ENCODE measurements at regions not wholly inside any gene's neighbourhood (a gene's known extent, or its start where the extent isn't known, plus 50 kb on each side); places are given as distances from the start of the nearest gene placed in this dataset.
"Not testable (repeated sequence)": the region's sequence is repeated elsewhere in the genome, so short reads cannot be mapped to it uniquely, and the experiment has no call there.

DNA sequence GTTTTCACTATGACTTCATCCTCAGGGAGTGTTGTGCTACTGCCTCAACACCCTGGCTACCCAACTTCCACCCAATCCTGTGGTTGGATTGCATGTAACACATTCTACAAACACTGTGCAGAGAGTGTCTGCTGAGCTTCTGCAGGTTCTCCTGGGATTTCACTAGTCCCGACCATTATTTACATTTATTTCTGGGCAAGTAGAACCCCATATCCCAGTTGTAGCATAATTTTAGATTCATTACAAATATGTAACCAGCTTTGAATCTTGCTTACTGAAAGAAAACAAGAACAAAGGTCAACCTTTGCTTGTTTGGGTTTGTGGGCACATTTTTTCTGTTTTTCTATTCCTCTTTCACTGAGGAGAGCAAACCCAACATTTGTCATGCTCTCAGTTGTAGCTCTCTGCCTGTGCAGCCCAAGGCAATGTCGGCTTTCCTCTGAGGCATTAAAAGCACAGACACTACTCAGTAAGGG lies 2036.1 kb upstream of the LRRTM1 start:
- DNase-seq: no peak
- intact Hi-C loops (cut with DNase I): no loop called here
- H3K27ac ChIP-seq: no peak overlapping the region
- no peak overlapping the region for H3K4me3 ChIP-seq
- H3K36me3 ChIP-seq: no peaks in the 10 kb centered on the region
- no peak for ATAC-seq
- no peaks in the 10 kb centered on the region for H3K27me3 ChIP-seq (ENCODE audit: low read depth)
- TF ChIP-seq, protein P1, sequence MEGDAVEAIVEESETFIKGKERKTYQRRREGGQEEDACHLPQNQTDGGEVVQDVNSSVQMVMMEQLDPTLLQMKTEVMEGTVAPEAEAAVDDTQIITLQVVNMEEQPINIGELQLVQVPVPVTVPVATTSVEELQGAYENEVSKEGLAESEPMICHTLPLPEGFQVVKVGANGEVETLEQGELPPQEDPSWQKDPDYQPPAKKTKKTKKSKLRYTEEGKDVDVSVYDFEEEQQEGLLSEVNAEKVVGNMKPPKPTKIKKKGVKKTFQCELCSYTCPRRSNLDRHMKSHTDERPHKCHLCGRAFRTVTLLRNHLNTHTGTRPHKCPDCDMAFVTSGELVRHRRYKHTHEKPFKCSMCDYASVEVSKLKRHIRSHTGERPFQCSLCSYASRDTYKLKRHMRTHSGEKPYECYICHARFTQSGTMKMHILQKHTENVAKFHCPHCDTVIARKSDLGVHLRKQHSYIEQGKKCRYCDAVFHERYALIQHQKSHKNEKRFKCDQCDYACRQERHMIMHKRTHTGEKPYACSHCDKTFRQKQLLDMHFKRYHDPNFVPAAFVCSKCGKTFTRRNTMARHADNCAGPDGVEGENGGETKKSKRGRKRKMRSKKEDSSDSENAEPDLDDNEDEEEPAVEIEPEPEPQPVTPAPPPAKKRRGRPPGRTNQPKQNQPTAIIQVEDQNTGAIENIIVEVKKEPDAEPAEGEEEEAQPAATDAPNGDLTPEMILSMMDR (IDR thresholded peaks at IDR 0.05): no peak
- H3K4me1 ChIP-seq: no peaks in the 10 kb centered on the region
- no peaks in the 10 kb centered on the region for H3K9me3 ChIP-seq

DNA sequence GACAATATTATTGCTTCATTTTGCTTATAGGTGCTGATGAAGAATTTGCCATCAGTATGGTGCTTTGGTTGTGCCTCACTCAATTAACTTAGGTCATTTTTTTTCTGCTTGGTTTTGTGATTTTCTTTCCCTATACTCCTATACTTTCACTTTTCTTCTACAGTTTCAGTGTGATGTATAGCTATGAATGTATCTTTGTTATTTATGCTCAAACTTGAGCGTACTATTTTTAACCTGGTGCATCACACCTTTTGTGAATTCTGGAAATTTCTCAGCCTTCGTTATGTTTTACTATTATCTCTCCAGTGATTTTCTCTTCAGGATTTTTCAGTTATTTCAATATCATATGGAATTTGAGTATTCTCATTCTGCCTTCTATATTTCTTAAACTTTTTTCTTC lies 2035.3 kb upstream of the LRRTM1 start:
- DNase-seq: no peak
- intact Hi-C loops (cut with DNase I): no loop called here

DNA sequence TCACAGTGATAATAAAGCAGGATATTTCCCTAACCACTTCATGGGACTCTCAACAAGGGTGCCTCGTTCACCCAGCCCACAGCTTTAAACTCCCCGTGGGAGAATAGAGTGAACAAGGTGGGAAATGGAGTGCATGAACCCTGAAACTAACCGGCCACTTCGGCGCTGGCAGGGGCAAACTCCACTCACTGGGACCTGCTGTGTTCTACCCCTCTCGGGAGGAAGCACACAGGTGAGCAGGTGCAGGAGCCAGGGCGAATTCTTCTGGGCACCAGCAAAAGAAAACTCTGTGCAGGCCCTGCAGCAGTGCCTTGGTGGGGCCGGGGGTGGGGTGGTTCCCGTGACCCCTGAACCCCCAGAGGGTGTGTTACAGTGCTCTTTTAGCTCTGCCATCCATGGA lies 2029.1 kb upstream of the LRRTM1 start:
- H3K4me1 ChIP-seq: no peaks in the 10 kb centered on the region
- TF ChIP-seq, protein P1 (IDR thresholded peaks at IDR 0.05): no peak
- H3K4me3 ChIP-seq: no peak overlapping the region
- intact Hi-C loops (cut with DNase I): no loop called here
- ATAC-seq (no peak), DNase-seq (no peak)
- H3K36me3 ChIP-seq: no peaks in the 10 kb centered on the region
- no peak overlapping the region for H3K27ac ChIP-seq
- H3K9me3 ChIP-seq: no peaks in the 10 kb centered on the region
- H3K27me3 ChIP-seq (ENCODE audit: low read depth): no peaks in the 10 kb centered on the region

More for the DNA sequence above, 2035.3 kb upstream of the LRRTM1 start:
- H3K27me3 ChIP-seq (ENCODE audit: low read depth): no peaks in the 10 kb centered on the region
- H3K4me3 ChIP-seq: no peak overlapping the region
- no peaks in the 10 kb centered on the region for H3K36me3 ChIP-seq
- no peaks in the 10 kb centered on the region for H3K4me1 ChIP-seq
- no peak for ATAC-seq
- no peak overlapping the region for H3K27ac ChIP-seq
- TF ChIP-seq, protein P1 (IDR thresholded peaks at IDR 0.05): no peak
- H3K9me3 ChIP-seq: no peaks in the 10 kb centered on the region

DNA sequence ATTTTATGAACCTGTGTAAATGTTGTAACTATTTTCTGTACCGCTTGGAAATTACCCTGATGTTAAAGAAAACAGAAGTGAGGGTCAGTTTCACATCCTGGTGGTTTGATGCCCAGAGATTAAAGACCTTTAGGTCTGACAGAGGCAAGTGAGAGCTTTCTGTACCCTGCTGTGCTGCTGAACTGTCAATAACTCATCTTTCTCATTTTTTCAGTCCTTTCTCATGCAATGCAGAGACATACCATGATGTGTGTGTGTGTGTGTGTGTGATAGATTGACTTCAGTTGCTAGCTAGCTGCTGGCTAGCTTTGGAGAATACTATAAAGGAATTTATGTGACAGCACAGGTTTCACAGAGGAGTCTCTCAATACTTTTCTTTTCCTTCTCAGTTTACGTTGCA lies 2025.6 kb upstream of the LRRTM1 start:
- H3K4me1 ChIP-seq: no peaks in the 10 kb centered on the region
- H3K36me3 ChIP-seq: no peaks in the 10 kb centered on the region
- TF ChIP-seq, protein P1 (IDR thresholded peaks at IDR 0.05): no peak
- no peak overlapping the region for H3K27ac ChIP-seq
- DNase-seq: no peak
- no peak overlapping the region for H3K4me3 ChIP-seq
- intact Hi-C loops (cut with DNase I): no loop called here
- no peaks in the 10 kb centered on the region for H3K27me3 ChIP-seq (ENCODE audit: low read depth)
- H3K9me3 ChIP-seq: no peaks in the 10 kb centered on the region
- no peak for ATAC-seq

DNA sequence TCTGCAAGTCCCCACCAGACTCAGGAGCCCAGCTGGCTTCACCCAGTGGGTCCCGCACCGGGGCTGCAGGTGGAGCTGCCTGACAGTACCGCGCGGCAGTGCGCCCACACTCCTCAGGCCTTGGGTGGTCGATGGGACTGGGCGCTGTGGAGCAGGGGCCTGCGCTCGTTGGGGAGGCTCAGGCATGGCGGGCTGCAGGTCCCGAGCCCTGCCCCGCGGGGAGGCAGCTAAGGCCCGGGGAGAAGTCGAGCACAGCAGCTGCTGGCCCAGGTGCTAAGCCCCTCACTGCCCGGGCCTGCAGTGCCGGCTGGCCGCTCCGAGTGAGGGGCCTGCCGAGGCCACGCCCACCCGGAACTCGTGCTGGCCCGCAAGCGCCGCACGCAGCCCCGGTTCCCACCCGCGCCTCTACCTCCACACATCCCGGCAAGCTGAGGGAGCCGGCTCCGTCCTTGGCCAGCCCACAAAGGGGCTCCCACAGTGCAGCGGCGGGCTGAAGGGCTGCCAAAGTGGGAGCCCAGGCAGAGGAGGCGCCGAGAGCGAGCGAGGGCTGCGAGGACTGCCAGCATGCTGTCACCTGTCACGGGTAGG lies 2021.7 kb upstream of the LRRTM1 start:
- H3K4me1 ChIP-seq; DNase-seq; H3K27ac ChIP-seq; H3K4me3 ChIP-seq; H3K9me3 ChIP-seq; H3K36me3 ChIP-seq; ATAC-seq; H3K27me3 ChIP-seq (ENCODE audit: low read depth); intact Hi-C loops (cut with DNase I): not testable (repeated sequence)

DNA sequence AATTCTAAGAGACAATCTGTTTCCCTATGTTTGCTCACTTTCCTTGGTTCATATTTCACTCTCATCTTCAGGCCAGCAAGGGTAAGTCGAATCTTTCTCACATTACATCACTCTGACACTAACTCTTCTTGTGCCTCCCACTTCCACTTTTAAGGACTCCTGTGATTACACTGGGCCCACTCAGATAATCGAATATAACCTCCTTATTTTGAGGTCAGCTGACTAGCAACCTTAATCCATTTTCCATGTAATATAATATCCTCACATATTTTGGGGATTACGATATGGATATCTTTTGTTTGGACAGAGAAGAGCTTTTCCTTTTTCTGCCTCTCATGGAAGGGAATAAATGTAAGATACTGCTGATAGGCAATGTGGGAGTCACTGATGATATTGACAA lies 2015.7 kb upstream of the LRRTM1 start:
- Histone ChIP-seq H3K36me3 (no peaks in the 10 kb centered on the region), H3K27me3 (ENCODE audit: low read depth) (no peaks in the 10 kb centered on the region), H3K4me1 (no peaks in the 10 kb centered on the region), H3K27ac (no peak overlapping the region), H3K9me3 (no peaks in the 10 kb centered on the region), H3K4me3 (no peak overlapping the region)
- DNase-seq (no peak), ATAC-seq (no peak)
- intact Hi-C loops (cut with DNase I): no loop called here
- TF ChIP-seq, protein P1 (IDR thresholded peaks at IDR 0.05): no peak
